NCI-H460 (cell line): ENCODE measurements at regions not wholly inside any gene's neighbourhood (a gene's known extent, or its start where the extent isn't known, plus 50 kb on each side); places are given as distances from the start of the nearest gene placed in this dataset.
"Not testable (repeated sequence)": the region's sequence is repeated elsewhere in the genome, so short reads cannot be mapped to it uniquely, and the experiment has no call there.

Experiments
- DNase-seq: peaks from one replicate; pipeline ENCODE4 v3.0.0-alpha.2; 2016; ENCODE audit warnings: low read depth; ENCODE audit errors: extremely low read depth

GRCh38 chr1:25134801-25135461, 97.4 kb downstream of the SYF2 start:
- no peak for DNase-seq

GRCh38 chr1:25134307-25134706, 98.0 kb downstream of the SYF2 start:
- no peak for DNase-seq

GRCh38 chr1:25131794-25132193, 100.5 kb downstream of the SYF2 start:
- DNase-seq = no peak

GRCh38 chr1:25130895-25131294, 101.4 kb downstream of the SYF2 start:
- no peak for DNase-seq

- no peak for DNase-seq
These were observed 102.9 kb downstream of the SYF2 start for GRCh38 chr1:25129380-25129779.

GRCh38 chr1:25128121-25128621, 104.1 kb downstream of the SYF2 start:
- no peak for DNase-seq

GRCh38 chr1:25126562-25126961, 105.7 kb downstream of the SYF2 start:
- DNase-seq = no peak

- DNase-seq = no peak
These were observed 108.8 kb downstream of the SYF2 start for GRCh38 chr1:25123551-25123950.

GRCh38 chr1:25122747-25123146, 109.6 kb downstream of the SYF2 start:
- no peak for DNase-seq

- DNase-seq = no peak
These were observed 112.0 kb downstream of the SYF2 start for GRCh38 chr1:25120281-25120680.

GRCh38 chr1:25118546-25118945, 113.8 kb downstream of the SYF2 start:
- no peak for DNase-seq

- no peak for DNase-seq
These were observed 115.0 kb downstream of the SYF2 start for GRCh38 chr1:25117233-25117823.

GRCh38 chr1:25116832-25117231, 115.5 kb downstream of the SYF2 start:
- DNase-seq = no peak

GRCh38 chr1:25116117-25116516, 116.2 kb downstream of the SYF2 start:
- not testable (repeated sequence) for DNase-seq

- no peak for DNase-seq
These were observed 118.6 kb downstream of the SYF2 start for GRCh38 chr1:25113731-25114130.

- DNase-seq = no peak
These were observed 119.2 kb downstream of the SYF2 start for GRCh38 chr1:25113086-25113485.

GRCh38 chr1:25112400-25112799, 119.9 kb downstream of the SYF2 start:
- DNase-seq = no peak

GRCh38 chr1:25111706-25112105, 120.6 kb downstream of the SYF2 start:
- DNase-seq = no peak

GRCh38 chr1:25110485-25110884, 121.8 kb downstream of the SYF2 start:
- no peak for DNase-seq

GRCh38 chr1:25110036-25110435, 122.3 kb downstream of the SYF2 start:
- DNase-seq = no peak

GRCh38 chr1:25109531-25109951, 122.8 kb downstream of the SYF2 start:
- DNase-seq = no peak

GRCh38 chr1:25107643-25108010, 124.7 kb downstream of the SYF2 start:
- DNase-seq = no peak
